ENCODE measurements at regions not wholly inside any gene's neighbourhood (a gene's known extent, or its start where the extent isn't known, plus 50 kb on each side); places are given as distances from the start of the nearest gene placed in this dataset.

GRCh38 chr18:45274026-45274425 is 341.2 kb upstream of the SLC14A2 start:
- DNase-seq: no peak

GRCh38 chr18:45275367-45276113 is 339.7 kb upstream of the SLC14A2 start:
- no peak for DNase-seq

- DNase-seq: no peak
Measured at GRCh38 chr18:45276878-45277277, 338.4 kb upstream of the SLC14A2 start.

- no peak for DNase-seq
Measured at GRCh38 chr18:45277908-45278307, 337.4 kb upstream of the SLC14A2 start.

GRCh38 chr18:45280481-45281276 is 334.6 kb upstream of the SLC14A2 start:
- DNase-seq: no peak

GRCh38 chr18:45282101-45282812 is 333.0 kb upstream of the SLC14A2 start:
- no peak for DNase-seq

- no peak for DNase-seq
Measured at GRCh38 chr18:45284174-45284573, 331.1 kb upstream of the SLC14A2 start.

GRCh38 chr18:45284851-45285250 is 330.4 kb upstream of the SLC14A2 start:
- no peak for DNase-seq

- no peak for DNase-seq
Measured at GRCh38 chr18:45285251-45285650, 330.0 kb upstream of the SLC14A2 start.

- DNase-seq: no peak
Measured at GRCh38 chr18:45286431-45286830, 328.8 kb upstream of the SLC14A2 start.

GRCh38 chr18:45287531-45287930 is 327.7 kb upstream of the SLC14A2 start:
- no peak for DNase-seq

GRCh38 chr18:45290364-45290763 is 324.9 kb upstream of the SLC14A2 start:
- no peak for DNase-seq

GRCh38 chr18:45291621-45292615 is 323.4 kb upstream of the SLC14A2 start:
- no peak for DNase-seq

GRCh38 chr18:45295388-45295787 is 319.9 kb upstream of the SLC14A2 start:
- no peak for DNase-seq

GRCh38 chr18:45298986-45299385 is 316.3 kb upstream of the SLC14A2 start:
- no peak for DNase-seq

- no peak for DNase-seq
Measured at GRCh38 chr18:45303026-45303425, 312.2 kb upstream of the SLC14A2 start.

- no peak for DNase-seq
Measured at GRCh38 chr18:45304558-45304957, 310.7 kb upstream of the SLC14A2 start.

- DNase-seq: no peak
Measured at GRCh38 chr18:45312555-45313126, 302.6 kb upstream of the SLC14A2 start.

GRCh38 chr18:45316127-45316526 is 299.1 kb upstream of the SLC14A2 start:
- no peak for DNase-seq

GRCh38 chr18:45317948-45318640 is 297.2 kb upstream of the SLC14A2 start:
- no peak for DNase-seq

GRCh38 chr18:45320724-45321123 is 294.6 kb upstream of the SLC14A2 start:
- no peak for DNase-seq
